H1 (cell line): ENCODE measurements at regions not wholly inside any gene's neighbourhood (a gene's known extent, or its start where the extent isn't known, plus 50 kb on each side); places are given as distances from the start of the nearest gene placed in this dataset.

Experiments
- CTCF ChIA-PET: fragments of 300-600 bp; sonication (Branson Sonifier 250); formaldehyde crosslinking; loops from one replicate; lab custom pipeline; 2021; ENCODE audit not compliant: partially characterized antibody; lab: Charles Lee
- POLR2A ChIA-PET: fragments of 300-600 bp; sonication (Branson Sonifier 250); formaldehyde crosslinking; loops from one replicate; lab custom pipeline; 2021; ENCODE audit warnings: inconsistent platforms; ENCODE audit not compliant: partially characterized antibody; lab: Charles Lee
- DNase-seq, 2 experiments: peaks; one replicate each; pipeline versions ENCODE4 v3.0.0 to v3.0.0-alpha.2; 2010 to 2022; ENCODE audit warnings: low spot score in 2 of 2, low read depth in 1 of 2, mixed read lengths in 1 of 2
- FAIRE-seq: peaks from 2 replicates; lab custom pipeline; 2011; peaks lifted over from hg19 to GRCh38; lab: Jason Lieb, UNC
- H2AFZ ChIP-seq: 2 replicates; pipeline ENCODE4 v1.8.1; 2012; ENCODE audit warnings: low read length, inconsistent platforms
- H2AK5ac ChIP-seq: 2 replicates; pipeline ENCODE4 v1.6.1; 2013; ENCODE audit warnings: low read depth, low read length
- H2BK120ac ChIP-seq: replicated peaks from 2 replicates; pipeline ENCODE3; 2013; ENCODE audit warnings: low read depth, low read length, inconsistent platforms
- H2BK12ac ChIP-seq: 2 replicates; pipeline ENCODE4 v1.6.1; 2013; ENCODE audit warnings: low read depth, low read length
- H2BK15ac ChIP-seq: 2 replicates; pipeline ENCODE4 v1.6.1; 2013; ENCODE audit warnings: low read length
- H2BK20ac ChIP-seq: 2 replicates; pipeline ENCODE4 v1.6.1; 2013; ENCODE audit warnings: low read length
- H2BK5ac ChIP-seq: 2 replicates; pipeline ENCODE4 v1.6.1; 2013; ENCODE audit warnings: low read depth, low read length
- H3K14ac ChIP-seq: 2 replicates; pipeline ENCODE4 v1.6.1; 2013; ENCODE audit warnings: inconsistent platforms; ENCODE audit not compliant: insufficient read length
- H3K18ac ChIP-seq: 2 replicates; pipeline ENCODE4 v1.6.1; 2013; ENCODE audit warnings: low read length; ENCODE audit errors: extremely low read depth
- H3K23ac ChIP-seq: 2 replicates; pipeline ENCODE4 v1.6.1; 2013; ENCODE audit warnings: inconsistent platforms; ENCODE audit not compliant: insufficient read length
- H3K23me2 ChIP-seq: 2 replicates; pipeline ENCODE4 v1.6.1; 2013; ENCODE audit warnings: low read depth, low read length
- H3K27ac ChIP-seq: 2 replicates; pipeline ENCODE4 v1.6.1; 2011; ENCODE audit warnings: low read depth, low read length, inconsistent platforms
- H3K27me3 ChIP-seq, 4 experiments: replicated peaks in 1 of 4; 1 replicate in 1 of 4; 2 replicates in 3 of 4; pipeline versions ENCODE4 v1.6.1 to v1.8.1; 2011 to 2013; ENCODE audit warnings: low read length in 3 of 4, mild to moderate bottlenecking in 3 of 4, inconsistent platforms in 2 of 4, mixed read lengths in 2 of 4, moderate library complexity in 1 of 4; ENCODE audit not compliant: control insufficient read depth in 3 of 4, insufficient read depth in 3 of 4; ENCODE audit errors: extremely low read depth in 1 of 4
- H3K36me3 ChIP-seq, 4 experiments: 2 replicates each; pipeline versions ENCODE4 v1.6.1 to v1.8.1; 2011 to 2013; ENCODE audit warnings: mild to moderate bottlenecking in 4 of 4, low read length in 3 of 4, moderate library complexity in 2 of 4, control low read depth in 1 of 4, inconsistent platforms in 1 of 4; ENCODE audit not compliant: insufficient read depth in 4 of 4, control insufficient read depth in 2 of 4
- H3K4ac ChIP-seq: replicated peaks from 2 replicates; pipeline ENCODE3; 2013; ENCODE audit warnings: low read length, low read depth, mixed read lengths, inconsistent platforms; ENCODE audit not compliant: insufficient read length
- H3K4me1 ChIP-seq, 4 experiments: replicated peaks in 1 of 4; 1 replicate in 1 of 4; 2 replicates in 3 of 4; pipeline versions ENCODE4 v1.6.1 to v1.8.1; 2011 to 2013; ENCODE audit warnings: low read length in 3 of 4, inconsistent platforms in 2 of 4, mixed read lengths in 1 of 4; ENCODE audit not compliant: insufficient read depth in 4 of 4, control insufficient read depth in 3 of 4
- H3K4me2 ChIP-seq, 2 experiments: 2 replicates each; pipeline versions ENCODE4 v1.6.1 to v1.8.1; 2011 to 2013; ENCODE audit warnings: low read depth in 2 of 2, low read length in 2 of 2, control low read depth in 1 of 2, inconsistent platforms in 1 of 2, mild to moderate bottlenecking in 1 of 2; ENCODE audit not compliant: insufficient read depth in 1 of 2
- H3K4me3 ChIP-seq, 4 experiments: fragments of 200-600, 300-600 bp in 1 of 4; sonication (generic), shearing (Covaris generic), sonication (Bioruptor Twin) in 1 of 4; 2 replicates each; pipeline versions ENCODE4 v1.5.1 to v1.8.1; 2011 to 2016; ENCODE audit warnings: low read length in 4 of 4, low read depth in 3 of 4, control low read depth in 2 of 4, inconsistent platforms in 2 of 4, mild to moderate bottlenecking in 2 of 4, mixed read lengths in 1 of 4, moderate library complexity in 1 of 4; ENCODE audit not compliant: insufficient read depth in 2 of 4; ENCODE audit errors: extremely low read depth in 1 of 4
- H3K56ac ChIP-seq: replicated peaks from 2 replicates; pipeline ENCODE3; 2013; ENCODE audit warnings: low read depth, mild to moderate bottlenecking, mixed read lengths, low read length, inconsistent platforms; ENCODE audit not compliant: insufficient read length
- H3K79me1 ChIP-seq: 2 replicates; pipeline ENCODE4 v1.6.1; 2013; ENCODE audit warnings: low read depth, low read length, control low read depth
- H3K79me2 ChIP-seq, 2 experiments: 2 replicates each; pipeline versions ENCODE4 v1.6.1 to v1.8.1; 2012 to 2013; ENCODE audit warnings: low read length in 2 of 2, mild to moderate bottlenecking in 2 of 2, inconsistent platforms in 1 of 2; ENCODE audit not compliant: insufficient read depth in 2 of 2, control insufficient read depth in 1 of 2
- H3K9ac ChIP-seq, 4 experiments: replicated peaks in 1 of 4; 1 replicate in 1 of 4; 2 replicates in 3 of 4; pipeline versions ENCODE4 v1.6.1 to v1.8.1; 2011 to 2013; ENCODE audit warnings: low read depth in 3 of 4, low read length in 3 of 4, control low read depth in 2 of 4, mild to moderate bottlenecking in 2 of 4, moderate library complexity in 2 of 4, inconsistent platforms in 1 of 4; ENCODE audit errors: extremely low read depth in 1 of 4
- H3K9me3 ChIP-seq, 2 experiments: 2 replicates each; pipeline versions ENCODE4 v1.6.1 to v1.8.1; 2012 to 2013; ENCODE audit warnings: mild to moderate bottlenecking in 2 of 2, moderate library complexity in 2 of 2, control low read depth in 1 of 2, inconsistent platforms in 1 of 2, low read depth in 1 of 2, low read length in 1 of 2, mixed read lengths in 1 of 2; ENCODE audit not compliant: insufficient read depth in 2 of 2
- H4K20me1 ChIP-seq, 2 experiments: replicated peaks in 1 of 2; 2 replicates each; pipeline versions ENCODE3 to v1.8.1; 2011 to 2013; ENCODE audit warnings: inconsistent platforms in 2 of 2, low read length in 2 of 2, mild to moderate bottlenecking in 1 of 2; ENCODE audit not compliant: insufficient read depth in 2 of 2, control insufficient read depth in 1 of 2
- H4K5ac ChIP-seq: 2 replicates; pipeline ENCODE4 v1.6.1; 2013; ENCODE audit warnings: low read length, low read depth, mixed read lengths, inconsistent platforms; ENCODE audit not compliant: insufficient read length
- H4K8ac ChIP-seq: 2 replicates; pipeline ENCODE4 v1.8.0; 2013; ENCODE audit warnings: mild to moderate bottlenecking, moderate library complexity, low read length, inconsistent platforms; ENCODE audit not compliant: insufficient read depth; ENCODE audit errors: extremely low read depth
- H4K91ac ChIP-seq: replicated peaks from 2 replicates; pipeline ENCODE3; 2013; ENCODE audit warnings: low read length, mixed read lengths, inconsistent platforms; ENCODE audit not compliant: insufficient read length
- JUND ChIP-seq: IDR thresholded peaks from 2 replicates; pipeline ENCODE4 v1.6.1; 2011; ENCODE audit warnings: mild to moderate bottlenecking, improper control_type of control experiment, low read length
- SIX5 ChIP-seq: IDR thresholded peaks from 2 replicates; pipeline ENCODE4 v1.6.1; 2011; ENCODE audit warnings: mild to moderate bottlenecking, low read depth, low read length
- WGBS, 2 experiments: shearing (Covaris generic) in 1 of 2; methylation state at CpG; one replicate each; pipeline versions ENCODE4 v1.1.6 to v1.1.7; 2013 to 2015; ENCODE audit warnings: low lambda C conversion rate in 2 of 2, mixed read lengths in 2 of 2, inconsistent platforms in 1 of 2, low coverage in 1 of 2, missing lambda C conversion rate in 1 of 2; ENCODE audit not compliant: insufficient replicate concordance in 2 of 2, insufficient coverage in 1 of 2, insufficient read length in 1 of 2; ENCODE audit errors: extremely low coverage in 1 of 2, missing lambda C conversion rate in 1 of 2; 5-methylcytosine and 5-hydroxymethylcytosine counted together

- no peaks in the 10 kb centered on the region for H3K79me2 ChIP-seq
- POLR2A ChIA-PET, result no interaction called here
- no peak overlapping the region for H2AFZ ChIP-seq
- FAIRE-seq (no peak), DNase-seq (no peak)
- no peak overlapping the region for H4K91ac ChIP-seq
- no peak overlapping the region for H2BK15ac ChIP-seq
- H2AK5ac ChIP-seq, result no peak overlapping the region
- no peak overlapping the region for H3K27ac ChIP-seq
- H3K4me1 ChIP-seq, result no peaks in the 10 kb centered on the region
- H2BK12ac ChIP-seq, result no peak overlapping the region
- H2BK5ac ChIP-seq, result no peak overlapping the region
- H3K56ac ChIP-seq, result no peak overlapping the region
- H3K27me3 ChIP-seq, result no peaks in the 10 kb centered on the region
- CTCF ChIA-PET, result no interaction called here
- H2BK20ac ChIP-seq, result no peak overlapping the region
- no peak overlapping the region for H4K8ac ChIP-seq
- H3K36me3 ChIP-seq, result no peaks in the 10 kb centered on the region
- WGBS, 2 experiments, result 86% methylated on average over 1 of the region's 1 CpG; no CpG with 5 or more reads in 1 of the 2 experiments
- no peaks in the 10 kb centered on the region for H3K79me1 ChIP-seq
- no peak overlapping the region for H2BK120ac ChIP-seq
- H3K14ac ChIP-seq, result no peak overlapping the region
- no peak overlapping the region for H3K4me2 ChIP-seq
- H3K9ac ChIP-seq, result no peak overlapping the region
- 0 out of 2 replicates have a peak, but pooled peaks have one; percentile 8 for TF ChIP-seq JUND
- no peak for TF ChIP-seq SIX5
- no peak overlapping the region for H3K4me3 ChIP-seq
- H3K23ac ChIP-seq, result no peak overlapping the region
- no peak overlapping the region for H3K4ac ChIP-seq
- H3K18ac ChIP-seq, result no peak overlapping the region
- no peak overlapping the region for H4K5ac ChIP-seq
- H3K23me2 ChIP-seq, result no peaks in the 10 kb centered on the region
- no peaks in the 10 kb centered on the region for H4K20me1 ChIP-seq
- peaks cover 0 to 9% of the 10 kb centered on the region in 2 experiments; a peak in 1 of 4 replicates for H3K9me3 ChIP-seq
These were observed 218.8 kb downstream of the BTG1 start for GRCh38 chr12:91926848-91927247.
